ENCODE measurements at regions not wholly inside any gene's neighbourhood (a gene's known extent, or its start where the extent isn't known, plus 50 kb on each side); places are given as distances from the start of the nearest gene placed in this dataset.

DNA sequence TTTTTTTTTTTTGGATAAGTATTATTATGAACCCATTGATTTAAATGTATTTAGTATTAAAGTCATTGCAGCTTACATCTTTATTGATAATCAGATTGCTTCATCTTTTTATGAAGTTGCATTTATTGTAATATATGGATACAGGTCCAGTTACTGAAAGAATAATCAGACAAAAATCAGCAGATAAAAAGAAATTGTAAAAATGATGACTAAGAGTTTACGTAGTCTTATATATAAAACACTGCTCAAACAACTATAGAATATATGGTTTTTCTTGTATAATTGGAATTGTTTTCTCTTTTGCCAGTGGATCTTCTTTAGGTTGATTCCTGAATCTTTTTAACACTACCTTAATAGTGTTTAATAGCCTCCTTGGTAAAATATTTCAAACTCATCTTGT, 378.3 kb downstream of the DUSP6 start:
- POLR2A ChIA-PET = interaction anchor here (0.6 to 1.0 kb wide), 2 partner anchors 13 to 588 kb away, joined by 4 read pairs; no protein-coding TSS in a partner anchor
- Histone ChIP-seq H3K27ac (ENCODE audit: low read depth, low read length, poor library complexity, severe bottlenecking) (no peak overlapping the region), H3K79me2 (ENCODE audit: insufficient read depth, low read depth, low read length) (no peaks in the 10 kb centered on the region), H2AFZ (ENCODE audit: low read length) (no peak overlapping the region), H3K9me3 (ENCODE audit: low read length) (no peaks in the 10 kb centered on the region), H3K36me3 (ENCODE audit: insufficient read depth, low read length) (no peaks in the 10 kb centered on the region), H3K4me3 (ENCODE audit: low read depth, low read length, poor library complexity, severe bottlenecking) (no peak overlapping the region), H3K4me1 (ENCODE audit: insufficient read depth, low read length, poor library complexity, severe bottlenecking) (no peaks in the 10 kb centered on the region), H3K9me2 (ENCODE audit: insufficient read depth, low read length) (no peaks in the 10 kb centered on the region), H3K4me2 (ENCODE audit: low read length) (no peak overlapping the region), H4K20me1 (ENCODE audit: insufficient read depth, low read length) (no peaks in the 10 kb centered on the region)
- TF ChIP-seq, protein P1, sequence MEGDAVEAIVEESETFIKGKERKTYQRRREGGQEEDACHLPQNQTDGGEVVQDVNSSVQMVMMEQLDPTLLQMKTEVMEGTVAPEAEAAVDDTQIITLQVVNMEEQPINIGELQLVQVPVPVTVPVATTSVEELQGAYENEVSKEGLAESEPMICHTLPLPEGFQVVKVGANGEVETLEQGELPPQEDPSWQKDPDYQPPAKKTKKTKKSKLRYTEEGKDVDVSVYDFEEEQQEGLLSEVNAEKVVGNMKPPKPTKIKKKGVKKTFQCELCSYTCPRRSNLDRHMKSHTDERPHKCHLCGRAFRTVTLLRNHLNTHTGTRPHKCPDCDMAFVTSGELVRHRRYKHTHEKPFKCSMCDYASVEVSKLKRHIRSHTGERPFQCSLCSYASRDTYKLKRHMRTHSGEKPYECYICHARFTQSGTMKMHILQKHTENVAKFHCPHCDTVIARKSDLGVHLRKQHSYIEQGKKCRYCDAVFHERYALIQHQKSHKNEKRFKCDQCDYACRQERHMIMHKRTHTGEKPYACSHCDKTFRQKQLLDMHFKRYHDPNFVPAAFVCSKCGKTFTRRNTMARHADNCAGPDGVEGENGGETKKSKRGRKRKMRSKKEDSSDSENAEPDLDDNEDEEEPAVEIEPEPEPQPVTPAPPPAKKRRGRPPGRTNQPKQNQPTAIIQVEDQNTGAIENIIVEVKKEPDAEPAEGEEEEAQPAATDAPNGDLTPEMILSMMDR (conservative IDR thresholded peaks at IDR 0.05; ENCODE audit: low read length) = no peak
- TF ChIP-seq EZH2phosphoT487 (IDR thresholded peaks at IDR 0.05; ENCODE audit: borderline replicate concordance, low read depth, low read length) = no peak
- intact Hi-C loops (cut with micrococcal nuclease; ENCODE audit: unreplicated experiment) = no loop called here
- no TSS peak for BruUV-seq (replicated peaks)
- CTCF ChIA-PET (ENCODE audit: unreplicated experiment) = no interaction called here
- DNase-seq (ENCODE audit: low spot score) = no peak

DNA sequence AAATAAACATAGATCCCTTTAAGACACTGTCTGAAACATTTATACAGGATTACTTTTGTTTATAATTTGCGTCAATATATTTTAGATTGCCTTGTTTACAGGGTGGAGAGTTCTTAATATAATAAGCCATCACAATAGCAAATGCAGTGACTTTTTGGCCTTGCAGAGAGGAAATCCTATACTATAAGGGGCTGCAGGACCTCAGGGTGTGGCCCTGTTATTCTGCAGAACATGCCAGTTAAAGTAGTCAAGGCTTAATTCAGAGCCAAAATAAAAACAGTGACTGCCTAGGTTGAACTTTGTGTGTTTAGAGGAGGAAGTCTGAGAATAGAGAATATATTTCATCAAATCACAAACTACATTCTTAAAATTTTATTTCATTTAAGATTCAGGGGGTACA, 381.6 kb downstream of the DUSP6 start:
- CTCF ChIA-PET (ENCODE audit: unreplicated experiment) = no interaction called here
- no peaks in the 10 kb centered on the region for H3K9me3 ChIP-seq (ENCODE audit: low read length)
- intact Hi-C loops (cut with micrococcal nuclease; ENCODE audit: unreplicated experiment) = no loop called here

DNA sequence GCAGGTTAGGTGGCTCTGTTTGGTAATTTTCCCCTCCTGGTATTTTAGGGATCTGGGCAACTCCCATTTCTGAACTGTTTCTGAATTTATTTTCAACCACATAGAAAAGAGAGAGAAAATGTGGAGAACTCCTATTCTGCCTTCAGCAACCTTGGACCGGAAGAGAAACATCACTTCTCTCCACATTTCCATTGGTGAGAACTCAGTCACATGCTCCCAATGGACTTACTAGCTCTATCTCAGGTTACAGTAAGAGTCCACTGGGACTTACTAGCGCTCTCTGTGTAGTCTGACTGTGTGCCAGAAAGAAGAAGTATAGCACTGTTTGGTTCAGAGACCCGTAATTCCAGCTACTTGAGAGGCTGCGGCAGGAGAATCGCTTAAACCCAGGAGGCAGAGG, 383.2 kb downstream of the DUSP6 start:
- BruUV-seq (replicated peaks) = no TSS peak
- Histone ChIP-seq H3K4me3 (ENCODE audit: low read depth, low read length, poor library complexity, severe bottlenecking) (no peak overlapping the region), H2AFZ (ENCODE audit: low read length) (no peak overlapping the region), H3K27ac (ENCODE audit: low read depth, low read length, poor library complexity, severe bottlenecking) (no peak overlapping the region), H3K4me2 (ENCODE audit: low read length) (no peak overlapping the region), H3K4me1 (ENCODE audit: insufficient read depth, low read length, poor library complexity, severe bottlenecking) (no peaks in the 10 kb centered on the region), H3K79me2 (ENCODE audit: insufficient read depth, low read depth, low read length) (no peaks in the 10 kb centered on the region), H4K20me1 (ENCODE audit: insufficient read depth, low read length) (no peaks in the 10 kb centered on the region), H3K36me3 (ENCODE audit: insufficient read depth, low read length) (no peaks in the 10 kb centered on the region), H3K9me3 (ENCODE audit: low read length) (no peaks in the 10 kb centered on the region), H3K9me2 (ENCODE audit: insufficient read depth, low read length) (no peaks in the 10 kb centered on the region)
- intact Hi-C loops (cut with micrococcal nuclease; ENCODE audit: unreplicated experiment) = no loop called here
- CTCF ChIA-PET (ENCODE audit: unreplicated experiment) = no interaction called here
- POLR2A ChIA-PET = interaction anchor here (1.5 kb wide), 1 partner anchor 183 kb away, joined by 4 read pairs; no protein-coding TSS in a partner anchor
- no peak for TF ChIP-seq EZH2phosphoT487 (IDR thresholded peaks at IDR 0.05; ENCODE audit: borderline replicate concordance, low read depth, low read length)
- TF ChIP-seq, protein P1 (conservative IDR thresholded peaks at IDR 0.05; ENCODE audit: low read length) = no peak
- no peak for DNase-seq (ENCODE audit: low spot score)

More for the DNA sequence above, 381.6 kb downstream of the DUSP6 start:
- no peaks in the 10 kb centered on the region for H3K36me3 ChIP-seq (ENCODE audit: insufficient read depth, low read length)
- no peaks in the 10 kb centered on the region for H3K4me1 ChIP-seq (ENCODE audit: insufficient read depth, low read length, poor library complexity, severe bottlenecking)
- TF ChIP-seq, protein P1 (conservative IDR thresholded peaks at IDR 0.05; ENCODE audit: low read length) = no peak
- no peak for TF ChIP-seq EZH2phosphoT487 (IDR thresholded peaks at IDR 0.05; ENCODE audit: borderline replicate concordance, low read depth, low read length)
- no peak overlapping the region for H3K4me2 ChIP-seq (ENCODE audit: low read length)
- H3K27ac ChIP-seq (ENCODE audit: low read depth, low read length, poor library complexity, severe bottlenecking) = no peak overlapping the region
- POLR2A ChIA-PET = no interaction called here
- no peak for DNase-seq (ENCODE audit: low spot score)
- no TSS peak for BruUV-seq (replicated peaks)
- H3K9me2 ChIP-seq (ENCODE audit: insufficient read depth, low read length) = no peaks in the 10 kb centered on the region
- H4K20me1 ChIP-seq (ENCODE audit: insufficient read depth, low read length) = no peaks in the 10 kb centered on the region
- no peak overlapping the region for H2AFZ ChIP-seq (ENCODE audit: low read length)
- no peak overlapping the region for H3K4me3 ChIP-seq (ENCODE audit: low read depth, low read length, poor library complexity, severe bottlenecking)
- H3K79me2 ChIP-seq (ENCODE audit: insufficient read depth, low read depth, low read length) = no peaks in the 10 kb centered on the region
